Gastrocnemius medialis (tissue), 4 donors: ENCODE measurements at regions not wholly inside any gene's neighbourhood (a gene's known extent, or its start where the extent isn't known, plus 50 kb on each side); places are given as distances from the start of the nearest gene placed in this dataset.

Source experiments
- ATAC-seq, 2 donors: fragments of 150-250 bp; one replicate each; pipeline ENCODE4 v1.9.1; 2016
- DNase-seq, 2 donors: peaks; one replicate each; pipeline ENCODE4 v3.0.0-alpha.2; 2019
- H3K27ac ChIP-seq, 4 donors: fragments of 200-600 bp; sonication (generic); 1 replicate in 1 of 4; 2 replicates in 3 of 4; pipeline ENCODE4 v1.5.1; 2016 to 2018; ENCODE audit warnings: mild to moderate bottlenecking in 2 of 4, moderate library complexity in 1 of 4
- H3K27me3 ChIP-seq, 3 donors: fragments of 200-600 bp; sonication (generic) in 2 of 3; 1 replicate in 1 of 3; 2 replicates in 2 of 3; pipeline versions ENCODE4 v1.5.1 to v1.6.0; 2016 to 2019; ENCODE audit warnings: mild to moderate bottlenecking in 1 of 3, moderate library complexity in 1 of 3
- H3K36me3 ChIP-seq, 2 donors: fragments of 200-600 bp; sonication (generic) in 1 of 2; one replicate each; pipeline ENCODE4 v1.5.1; 2017 to 2018
- H3K4me1 ChIP-seq, 2 donors: fragments of 200-600 bp; sonication (generic) in 1 of 2; one replicate each; pipeline ENCODE4 v1.5.1; 2016 to 2017; ENCODE audit warnings: mild to moderate bottlenecking in 2 of 2
- H3K4me3 ChIP-seq, 4 donors: fragments of 200-600 bp; sonication (generic) in 3 of 4; 1 replicate in 1 of 4; 2 replicates in 3 of 4; pipeline ENCODE4 v1.5.1; 2016 to 2019; ENCODE audit warnings: mild to moderate bottlenecking in 2 of 4
- H3K9me3 ChIP-seq, 3 donors: fragments of 200-600 bp; sonication (generic) in 2 of 3; 1 replicate in 1 of 3; 2 replicates in 2 of 3; pipeline ENCODE4 v1.5.1; 2016 to 2019
- POLR2A ChIP-seq, 2 donors: fragments of 450-650 bp; IDR thresholded peaks; one replicate each; pipeline ENCODE4 v1.6.1; 2017; ENCODE audit warnings: antibody characterized with exemption in 2 of 2, mild to moderate bottlenecking in 2 of 2, moderate library complexity in 2 of 2
- in situ Hi-C, 4 donors: fragments of 200-750 bp; cut with MboI; loops; one replicate each; pipeline versions ENCODE4 v1.15.0 to v1.8.0; 2017; ENCODE audit warnings: low sequenced_read_pairs in 4 of 4
- intact Hi-C: fragments of 100-400 bp; cut with DNase I; formaldehyde crosslinking; loops from one replicate; pipeline ENCODE4 v1.15.1; 2023; ENCODE audit warnings: low total_unique reads
- TF ChIP-seq, protein P1 (sequence below), 5 experiments: fragments of 450-650 bp in 3 of 5; fragments of 200-600 bp in 2 of 5; sonication (generic) in 2 of 5; IDR thresholded peaks in 4 of 5; conservative IDR thresholded peaks in 1 of 5; 1 replicate in 4 of 5; 2 replicates in 1 of 5; pipeline ENCODE4 v1.5.1; 2016 to 2019; ENCODE audit warnings: antibody characterized with exemption in 5 of 5, mild to moderate bottlenecking in 3 of 5, moderate library complexity in 3 of 5

DNA sequence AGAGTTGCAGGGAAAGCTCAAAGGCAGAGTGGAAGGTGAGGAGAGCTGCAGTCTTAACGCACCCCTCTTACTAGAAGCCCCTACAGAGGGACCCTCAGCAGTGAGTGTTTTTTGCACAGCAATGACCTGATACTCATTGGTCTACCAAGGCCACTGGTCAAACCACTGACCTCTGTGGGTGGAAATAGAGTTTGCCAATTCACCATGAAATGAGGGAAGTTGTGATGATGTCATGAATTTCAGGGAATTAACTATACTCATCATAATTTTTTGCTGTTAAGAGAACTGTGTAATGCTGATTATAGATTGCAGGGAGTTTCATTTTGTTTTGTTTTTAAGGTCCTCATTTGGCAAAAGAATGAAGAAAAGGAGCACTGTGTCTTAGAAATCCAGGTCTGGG is 101.7 kb upstream of the SMAD3 start:
- H3K27me3 ChIP-seq = no peaks in the 10 kb centered on the region
- TF ChIP-seq, protein P1, sequence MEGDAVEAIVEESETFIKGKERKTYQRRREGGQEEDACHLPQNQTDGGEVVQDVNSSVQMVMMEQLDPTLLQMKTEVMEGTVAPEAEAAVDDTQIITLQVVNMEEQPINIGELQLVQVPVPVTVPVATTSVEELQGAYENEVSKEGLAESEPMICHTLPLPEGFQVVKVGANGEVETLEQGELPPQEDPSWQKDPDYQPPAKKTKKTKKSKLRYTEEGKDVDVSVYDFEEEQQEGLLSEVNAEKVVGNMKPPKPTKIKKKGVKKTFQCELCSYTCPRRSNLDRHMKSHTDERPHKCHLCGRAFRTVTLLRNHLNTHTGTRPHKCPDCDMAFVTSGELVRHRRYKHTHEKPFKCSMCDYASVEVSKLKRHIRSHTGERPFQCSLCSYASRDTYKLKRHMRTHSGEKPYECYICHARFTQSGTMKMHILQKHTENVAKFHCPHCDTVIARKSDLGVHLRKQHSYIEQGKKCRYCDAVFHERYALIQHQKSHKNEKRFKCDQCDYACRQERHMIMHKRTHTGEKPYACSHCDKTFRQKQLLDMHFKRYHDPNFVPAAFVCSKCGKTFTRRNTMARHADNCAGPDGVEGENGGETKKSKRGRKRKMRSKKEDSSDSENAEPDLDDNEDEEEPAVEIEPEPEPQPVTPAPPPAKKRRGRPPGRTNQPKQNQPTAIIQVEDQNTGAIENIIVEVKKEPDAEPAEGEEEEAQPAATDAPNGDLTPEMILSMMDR (IDR thresholded peaks at IDR 0.05 in 4 of 5, conservative IDR thresholded peaks at IDR 0.05 in 1 of 5) = no peak
- no peak for TF ChIP-seq POLR2A (IDR thresholded peaks at IDR 0.05)
- no peak overlapping the region for H3K27ac ChIP-seq
- no peak for ATAC-seq
- no peak for DNase-seq
- intact Hi-C loops (no loop called here), in situ Hi-C loops (no loop called here)
- no peaks in the 10 kb centered on the region for H3K36me3 ChIP-seq
- no peaks in the 10 kb centered on the region for H3K4me1 ChIP-seq
- H3K4me3 ChIP-seq = no peak overlapping the region
- H3K9me3 ChIP-seq = no peaks in the 10 kb centered on the region

GRCh38 chr15:66964111-66964738 is 101.2 kb upstream of the SMAD3 start:
- in situ Hi-C loops (no loop called here), intact Hi-C loops (no loop called here)
- H3K27ac ChIP-seq = no peak overlapping the region
- TF ChIP-seq POLR2A (IDR thresholded peaks at IDR 0.05) = no peak
- TF ChIP-seq, protein P1 (IDR thresholded peaks at IDR 0.05 in 4 of 5, conservative IDR thresholded peaks at IDR 0.05 in 1 of 5) = no peak
- no peak overlapping the region for H3K4me3 ChIP-seq
- ATAC-seq (no peak), DNase-seq (no peak)
- H3K36me3 ChIP-seq = no peaks in the 10 kb centered on the region
- H3K4me1 ChIP-seq = no peaks in the 10 kb centered on the region
- no peaks in the 10 kb centered on the region for H3K9me3 ChIP-seq
- no peaks in the 10 kb centered on the region for H3K27me3 ChIP-seq

- in situ Hi-C loops = no loop called here
- no peak for ATAC-seq
These were observed 100.6 kb upstream of the SMAD3 start for GRCh38 chr15:66964791-66965190.

DNA sequence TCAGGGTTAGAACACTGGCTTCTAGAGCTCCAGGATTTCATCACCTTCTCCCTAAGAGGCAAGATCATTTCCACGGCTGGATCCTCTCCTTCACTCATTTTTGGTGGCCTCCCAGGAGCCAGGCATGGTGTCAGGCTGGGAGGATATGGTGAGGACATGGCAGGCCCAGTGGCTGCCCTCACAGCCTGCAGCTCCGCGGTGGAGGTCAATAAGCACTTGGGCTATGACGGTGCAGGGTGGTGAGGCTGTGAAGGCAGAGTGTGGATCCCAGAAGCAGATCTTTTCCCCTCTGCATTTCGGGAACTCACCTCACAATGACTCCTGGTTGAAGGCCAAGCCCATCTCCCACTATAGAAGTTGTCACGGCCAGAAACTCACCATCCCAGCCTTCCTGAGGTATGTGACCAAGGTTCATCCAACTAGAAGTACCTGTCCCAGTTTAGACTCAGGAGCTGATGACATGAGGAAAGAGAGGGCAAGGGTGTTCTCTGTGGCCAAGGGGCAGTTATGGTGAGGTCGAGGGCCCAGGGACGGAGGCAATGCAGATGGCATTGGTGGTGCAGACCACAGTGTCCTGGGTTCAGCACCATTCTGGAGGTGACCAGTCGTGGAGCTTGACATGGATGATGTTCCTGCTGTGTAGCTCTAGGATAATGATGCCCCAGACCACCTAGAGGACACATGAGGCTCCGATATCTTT is 100.1 kb upstream of the SMAD3 start:
- no peak for ATAC-seq
- Histone ChIP-seq H3K4me1 (no peaks in the 10 kb centered on the region), H3K27me3 (no peaks in the 10 kb centered on the region), H3K4me3 (no peak overlapping the region), H3K36me3 (no peaks in the 10 kb centered on the region), H3K27ac (no peak overlapping the region), H3K9me3 (no peaks in the 10 kb centered on the region)
- intact Hi-C loops (no loop called here), in situ Hi-C loops (no loop called here)
- DNase-seq = no peak
- TF ChIP-seq, protein P1 (IDR thresholded peaks at IDR 0.05 in 4 of 5, conservative IDR thresholded peaks at IDR 0.05 in 1 of 5) = no peak
- no peak for TF ChIP-seq POLR2A (IDR thresholded peaks at IDR 0.05)

More at GRCh38 chr15:66964791-66965190, 100.6 kb upstream of the SMAD3 start:
- Histone ChIP-seq H3K4me3 (no peak overlapping the region), H3K9me3 (no peaks in the 10 kb centered on the region), H3K36me3 (no peaks in the 10 kb centered on the region), H3K4me1 (no peaks in the 10 kb centered on the region), H3K27ac (no peak overlapping the region), H3K27me3 (no peaks in the 10 kb centered on the region)
- DNase-seq = no peak
- intact Hi-C loops = no loop called here
- TF ChIP-seq, protein P1 (IDR thresholded peaks at IDR 0.05 in 4 of 5, conservative IDR thresholded peaks at IDR 0.05 in 1 of 5) = no peak
- no peak for TF ChIP-seq POLR2A (IDR thresholded peaks at IDR 0.05)
